H1 (cell line): ENCODE measurements at regions not wholly inside any gene's neighbourhood (a gene's known extent, or its start where the extent isn't known, plus 50 kb on each side); places are given as distances from the start of the nearest gene placed in this dataset.

ENCODE experiments used
- CHD7 ChIP-seq: fragments of 300-600 bp; sonication (generic); IDR thresholded peaks from 2 replicates; pipeline ENCODE4 v1.7.1; 2012; ENCODE audit warnings: low read length, moderate library complexity, mild to moderate bottlenecking, inconsistent platforms; ENCODE audit not compliant: insufficient replicate concordance
- GABPA ChIP-seq: IDR thresholded peaks from 2 replicates; pipeline ENCODE4 v1.6.1; 2011; ENCODE audit warnings: mild to moderate bottlenecking, low read length, moderate library complexity, borderline replicate concordance; ENCODE audit not compliant: insufficient read depth
- KDM4A ChIP-seq: IDR thresholded peaks from one replicate; pipeline ENCODE4 v1.7.1; 2012; ENCODE audit warnings: low read depth, mild to moderate bottlenecking, moderate library complexity, low read length, inconsistent platforms; ENCODE audit not compliant: severe bottlenecking

- peak; percentile 35 for TF ChIP-seq CHD7
- TF ChIP-seq KDM4A: no peak
- TF ChIP-seq GABPA: no peak
These were observed 226.7 kb upstream of the CENPE start (continued) for GRCh38 chr4:103424853-103425252.
